ENCODE measurements at regions not wholly inside any gene's neighbourhood (a gene's known extent, or its start where the extent isn't known, plus 50 kb on each side); places are given as distances from the start of the nearest gene placed in this dataset.

- TF ChIP-seq CTCF (conservative IDR thresholded peaks at IDR 0.05; ENCODE audit: low read length) (no peak), EZH2phosphoT487 (IDR thresholded peaks at IDR 0.05; ENCODE audit: borderline replicate concordance, low read depth, low read length) (no peak)
- intact Hi-C loops (cut with micrococcal nuclease; ENCODE audit: unreplicated experiment) = no loop called here
- Histone ChIP-seq H2AFZ (ENCODE audit: low read length) (no peak overlapping the region), H3K4me2 (ENCODE audit: low read length) (no peak overlapping the region), H3K36me3 (ENCODE audit: insufficient read depth, low read length) (no peaks in the 10 kb centered on the region), H3K79me2 (ENCODE audit: insufficient read depth, low read depth, low read length) (no peaks in the 10 kb centered on the region), H3K9me3 (ENCODE audit: low read length) (no peaks in the 10 kb centered on the region), H3K4me3 (ENCODE audit: low read depth, low read length, poor library complexity, severe bottlenecking) (no peak overlapping the region), H3K9me2 (ENCODE audit: insufficient read depth, low read length) (no peaks in the 10 kb centered on the region), H4K20me1 (ENCODE audit: insufficient read depth, low read length) (no peaks in the 10 kb centered on the region), H3K4me1 (ENCODE audit: insufficient read depth, low read length, poor library complexity, severe bottlenecking) (no peaks in the 10 kb centered on the region), H3K27ac (ENCODE audit: low read depth, low read length, poor library complexity, severe bottlenecking) (no peak overlapping the region)
- DNase-seq (ENCODE audit: low spot score) = no peak
- ChIA-PET CTCF (ENCODE audit: unreplicated experiment) (no interaction called here), POLR2A (interaction anchor here (0.6 to 0.7 kb wide), 2 partner anchors 302 to 389 kb away, joined by 4 to 5 read pairs; no protein-coding TSS in a partner anchor)
- no TSS peak for BruUV-seq (replicated peaks)
Measured at GRCh38 chr16:8182761-8183160, 407.6 kb downstream of the TMEM114 start.

GRCh38 chr16:8179615-8180014, 410.7 kb downstream of the TMEM114 start:
- Histone ChIP-seq H3K79me2 (ENCODE audit: insufficient read depth, low read depth, low read length) (no peaks in the 10 kb centered on the region), H3K4me3 (ENCODE audit: low read depth, low read length, poor library complexity, severe bottlenecking) (no peak overlapping the region), H2AFZ (ENCODE audit: low read length) (no peak overlapping the region), H3K9me3 (ENCODE audit: low read length) (no peaks in the 10 kb centered on the region), H3K27ac (ENCODE audit: low read depth, low read length, poor library complexity, severe bottlenecking) (no peak overlapping the region), H3K36me3 (ENCODE audit: insufficient read depth, low read length) (no peaks in the 10 kb centered on the region), H4K20me1 (ENCODE audit: insufficient read depth, low read length) (no peaks in the 10 kb centered on the region), H3K4me1 (ENCODE audit: insufficient read depth, low read length, poor library complexity, severe bottlenecking) (no peaks in the 10 kb centered on the region), H3K4me2 (ENCODE audit: low read length) (no peak overlapping the region), H3K9me2 (ENCODE audit: insufficient read depth, low read length) (no peaks in the 10 kb centered on the region)
- DNase-seq (ENCODE audit: low spot score) = no peak
- intact Hi-C loops (cut with micrococcal nuclease; ENCODE audit: unreplicated experiment) = loop anchor here (10.0 kb wide), 1 partner anchor 1495 kb away; no protein-coding TSS in a partner anchor
- TF ChIP-seq CTCF (conservative IDR thresholded peaks at IDR 0.05; ENCODE audit: low read length) (no peak), EZH2phosphoT487 (IDR thresholded peaks at IDR 0.05; ENCODE audit: borderline replicate concordance, low read depth, low read length) (no peak)
- no TSS peak for BruUV-seq (replicated peaks)
- ChIA-PET CTCF (ENCODE audit: unreplicated experiment) (no interaction called here), POLR2A (no interaction called here)

GRCh38 chr16:8178271-8178670, 412.0 kb downstream of the TMEM114 start:
- DNase-seq (ENCODE audit: low spot score) = no peak
- CTCF ChIA-PET (ENCODE audit: unreplicated experiment) = no interaction called here
- POLR2A ChIA-PET = interaction anchor here (0.6 kb wide), 1 partner anchor 529 kb away, joined by 4 read pairs; no protein-coding TSS in a partner anchor
- Histone ChIP-seq H3K4me3 (ENCODE audit: low read depth, low read length, poor library complexity, severe bottlenecking) (no peak overlapping the region), H4K20me1 (ENCODE audit: insufficient read depth, low read length) (no peaks in the 10 kb centered on the region), H3K9me3 (ENCODE audit: low read length) (no peaks in the 10 kb centered on the region), H3K4me1 (ENCODE audit: insufficient read depth, low read length, poor library complexity, severe bottlenecking) (no peaks in the 10 kb centered on the region), H3K9me2 (ENCODE audit: insufficient read depth, low read length) (no peaks in the 10 kb centered on the region), H3K27ac (ENCODE audit: low read depth, low read length, poor library complexity, severe bottlenecking) (no peak overlapping the region), H3K79me2 (ENCODE audit: insufficient read depth, low read depth, low read length) (no peaks in the 10 kb centered on the region), H2AFZ (ENCODE audit: low read length) (no peak overlapping the region), H3K4me2 (ENCODE audit: low read length) (no peak overlapping the region), H3K36me3 (ENCODE audit: insufficient read depth, low read length) (no peaks in the 10 kb centered on the region)
- no TSS peak for BruUV-seq (replicated peaks)
- TF ChIP-seq EZH2phosphoT487 (IDR thresholded peaks at IDR 0.05; ENCODE audit: borderline replicate concordance, low read depth, low read length) = no peak
- no peak for TF ChIP-seq CTCF (conservative IDR thresholded peaks at IDR 0.05; ENCODE audit: low read length)
- intact Hi-C loops (cut with micrococcal nuclease; ENCODE audit: unreplicated experiment) = loop anchor here (10.0 kb wide), 1 partner anchor 1493 kb away; no protein-coding TSS in a partner anchor

All from OCI-LY7 (cell line).